ENCODE measurements at regions not wholly inside any gene's neighbourhood (a gene's known extent, or its start where the extent isn't known, plus 50 kb on each side); places are given as distances from the start of the nearest gene placed in this dataset.

DNA sequence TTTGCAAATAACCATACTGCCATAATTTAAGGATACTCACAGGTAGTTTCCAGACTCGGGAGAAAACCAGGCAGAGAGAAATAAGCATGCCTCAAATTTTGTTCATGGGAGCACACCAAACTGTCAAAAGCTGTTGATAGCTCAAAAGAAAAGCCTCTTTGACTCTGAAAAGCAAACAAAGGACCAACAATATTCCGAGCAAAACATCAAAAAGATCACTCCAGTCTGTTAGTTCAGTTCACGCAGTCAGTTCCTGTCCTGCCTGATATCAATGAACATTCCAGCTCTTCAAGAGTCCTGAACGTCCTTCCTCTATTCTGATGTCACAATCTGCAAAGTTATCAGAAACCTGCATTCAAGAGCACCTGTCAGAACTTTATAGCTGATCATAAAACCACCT lies 78.7 kb downstream of the RRM2 start:
- TF ChIP-seq RAD21 (IDR thresholded peaks at IDR 0.05) (no peak), TAF1 (conservative IDR thresholded peaks at IDR 0.05) (no peak), YY1 (IDR thresholded peaks at IDR 0.05) (no peak), GABPA (IDR thresholded peaks at IDR 0.05 in 1 of 2, conservative IDR thresholded peaks at IDR 0.05 in 1 of 2) (no peak)
- TF ChIP-seq, protein P1, sequence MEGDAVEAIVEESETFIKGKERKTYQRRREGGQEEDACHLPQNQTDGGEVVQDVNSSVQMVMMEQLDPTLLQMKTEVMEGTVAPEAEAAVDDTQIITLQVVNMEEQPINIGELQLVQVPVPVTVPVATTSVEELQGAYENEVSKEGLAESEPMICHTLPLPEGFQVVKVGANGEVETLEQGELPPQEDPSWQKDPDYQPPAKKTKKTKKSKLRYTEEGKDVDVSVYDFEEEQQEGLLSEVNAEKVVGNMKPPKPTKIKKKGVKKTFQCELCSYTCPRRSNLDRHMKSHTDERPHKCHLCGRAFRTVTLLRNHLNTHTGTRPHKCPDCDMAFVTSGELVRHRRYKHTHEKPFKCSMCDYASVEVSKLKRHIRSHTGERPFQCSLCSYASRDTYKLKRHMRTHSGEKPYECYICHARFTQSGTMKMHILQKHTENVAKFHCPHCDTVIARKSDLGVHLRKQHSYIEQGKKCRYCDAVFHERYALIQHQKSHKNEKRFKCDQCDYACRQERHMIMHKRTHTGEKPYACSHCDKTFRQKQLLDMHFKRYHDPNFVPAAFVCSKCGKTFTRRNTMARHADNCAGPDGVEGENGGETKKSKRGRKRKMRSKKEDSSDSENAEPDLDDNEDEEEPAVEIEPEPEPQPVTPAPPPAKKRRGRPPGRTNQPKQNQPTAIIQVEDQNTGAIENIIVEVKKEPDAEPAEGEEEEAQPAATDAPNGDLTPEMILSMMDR (IDR thresholded peaks at IDR 0.05; ENCODE audit: low read depth, low read length, missing input control), result no peak
- TF ChIP-seq, protein P2, sequence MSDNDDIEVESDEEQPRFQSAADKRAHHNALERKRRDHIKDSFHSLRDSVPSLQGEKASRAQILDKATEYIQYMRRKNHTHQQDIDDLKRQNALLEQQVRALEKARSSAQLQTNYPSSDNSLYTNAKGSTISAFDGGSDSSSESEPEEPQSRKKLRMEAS (IDR thresholded peaks at IDR 0.05), result no peak

All from liver (tissue), 3 donors.